Renal cortex interstitium (tissue), 11 donors: ENCODE measurements at regions not wholly inside any gene's neighbourhood (a gene's known extent, or its start where the extent isn't known, plus 50 kb on each side); places are given as distances from the start of the nearest gene placed in this dataset.

ENCODE experiments used
- DNase-seq, 11 donors: peaks; one replicate each; pipeline ENCODE4 v3.0.0-alpha.2; 2013; ENCODE audit warnings: low read depth in 9 of 11, low spot score in 4 of 11; ENCODE audit errors: extremely low read depth in 1 of 11

DNA sequence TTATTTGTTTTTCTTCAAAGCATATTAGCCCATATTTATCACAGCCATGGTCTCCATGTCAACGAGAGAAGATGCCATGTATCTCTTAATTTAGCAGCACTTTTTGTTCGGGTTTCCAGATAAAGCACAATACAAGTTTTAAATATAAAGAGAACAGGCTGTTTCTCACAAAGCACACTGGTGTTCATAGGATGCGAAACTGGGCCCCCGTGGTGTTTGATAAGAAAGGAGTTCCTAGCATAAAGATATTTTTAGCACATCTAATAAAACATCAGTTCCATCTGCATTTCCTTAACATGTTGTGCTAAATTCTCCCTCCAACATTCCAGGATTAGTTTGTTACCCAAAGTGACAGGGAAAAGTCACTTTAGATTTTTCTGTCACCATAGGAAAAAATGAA lies 72.4 kb upstream of the EDNRB start:
- DNase-seq: no peak

GRCh38 chr13:77989281-77989680 lies 70.7 kb upstream of the EDNRB start:
- no peak for DNase-seq

DNA sequence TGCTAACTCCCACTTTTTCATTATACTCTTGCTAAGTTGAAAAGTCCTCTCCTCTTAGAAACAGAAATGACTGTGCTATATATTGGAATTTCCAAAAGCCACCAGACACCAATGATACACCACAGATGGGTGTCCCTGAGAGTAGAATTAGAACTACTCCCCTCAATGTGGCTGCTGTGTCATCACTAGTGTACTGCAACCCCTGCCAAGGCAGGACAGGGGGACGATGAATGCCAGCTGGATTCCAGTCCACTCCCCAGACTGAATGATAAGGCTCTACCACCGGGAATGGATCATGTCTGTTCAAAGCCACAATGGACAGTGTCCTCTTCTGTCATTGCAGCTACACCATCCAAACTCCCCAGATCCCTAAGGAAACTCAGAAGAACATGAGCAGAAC lies 69.7 kb upstream of the EDNRB start:
- no peak for DNase-seq

DNA sequence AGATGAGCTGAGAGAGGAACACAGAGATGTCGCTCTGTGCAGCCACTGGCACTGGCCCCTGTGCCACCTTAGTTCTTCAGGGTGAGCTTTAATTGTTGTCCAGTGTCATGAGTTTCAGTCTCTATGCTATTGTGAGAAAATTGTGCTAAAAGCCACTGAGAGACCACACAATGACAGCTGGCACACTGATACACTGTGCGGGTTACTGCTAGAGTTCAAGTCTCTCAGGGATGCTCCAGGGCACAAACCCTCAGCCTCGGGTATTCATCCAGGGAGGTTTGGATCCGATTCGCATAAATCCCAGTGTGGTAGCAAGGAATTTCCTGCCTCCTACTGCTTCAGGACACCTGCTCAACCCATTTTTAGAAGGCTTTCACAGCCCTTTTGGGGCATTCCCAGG lies 68.1 kb upstream of the EDNRB start:
- no peak for DNase-seq

- no peak for DNase-seq
Measured at GRCh38 chr13:77985866-77986636, 67.4 kb upstream of the EDNRB start.

DNA sequence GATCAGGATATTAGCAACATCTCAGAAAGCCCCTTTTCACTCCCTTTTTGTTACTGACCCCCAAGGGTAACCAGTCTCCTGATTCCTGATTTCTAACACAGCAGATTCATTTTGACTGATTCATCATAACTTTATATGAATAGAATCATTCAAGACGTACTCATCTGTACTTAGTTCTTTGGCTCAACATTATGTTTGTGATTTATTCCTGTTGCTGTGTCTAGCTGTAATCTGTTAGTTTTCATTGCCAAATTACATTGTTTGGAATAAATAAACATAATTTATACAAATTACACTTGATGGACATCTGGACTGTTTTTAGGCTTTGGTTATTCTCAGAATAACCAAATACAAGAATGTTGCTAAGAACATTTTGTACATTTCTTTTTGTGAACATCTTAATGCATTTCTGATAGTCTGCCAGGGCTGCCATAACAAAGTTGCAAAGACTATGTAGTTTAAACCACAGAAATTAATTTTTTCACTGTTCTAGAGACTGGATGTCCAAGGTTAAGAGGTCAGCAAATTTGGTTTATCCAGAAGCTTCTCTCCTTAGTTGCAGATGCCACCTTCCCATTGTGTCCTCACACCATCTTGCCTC lies 62.8 kb upstream of the EDNRB start:
- no peak for DNase-seq

DNA sequence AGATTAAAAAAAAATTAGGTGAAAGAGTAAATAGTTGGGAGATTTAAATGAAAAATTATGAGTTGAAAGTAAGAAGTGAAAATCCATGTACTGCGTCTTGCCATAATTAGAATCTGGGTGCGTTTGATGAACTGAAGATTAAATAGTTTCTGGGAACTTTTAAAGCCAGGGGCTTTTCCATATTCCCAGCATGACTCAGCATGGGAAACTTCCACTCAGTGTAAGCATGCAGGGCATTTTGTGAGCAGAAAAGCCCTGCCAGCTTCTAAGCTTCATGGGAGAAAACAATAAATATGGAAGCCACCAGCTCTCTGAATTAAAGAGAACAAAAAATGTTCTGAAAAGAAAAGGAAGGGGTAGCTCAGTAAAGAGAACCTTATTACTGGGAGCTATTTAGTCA lies 62.0 kb upstream of the EDNRB start:
- no peak for DNase-seq

DNA sequence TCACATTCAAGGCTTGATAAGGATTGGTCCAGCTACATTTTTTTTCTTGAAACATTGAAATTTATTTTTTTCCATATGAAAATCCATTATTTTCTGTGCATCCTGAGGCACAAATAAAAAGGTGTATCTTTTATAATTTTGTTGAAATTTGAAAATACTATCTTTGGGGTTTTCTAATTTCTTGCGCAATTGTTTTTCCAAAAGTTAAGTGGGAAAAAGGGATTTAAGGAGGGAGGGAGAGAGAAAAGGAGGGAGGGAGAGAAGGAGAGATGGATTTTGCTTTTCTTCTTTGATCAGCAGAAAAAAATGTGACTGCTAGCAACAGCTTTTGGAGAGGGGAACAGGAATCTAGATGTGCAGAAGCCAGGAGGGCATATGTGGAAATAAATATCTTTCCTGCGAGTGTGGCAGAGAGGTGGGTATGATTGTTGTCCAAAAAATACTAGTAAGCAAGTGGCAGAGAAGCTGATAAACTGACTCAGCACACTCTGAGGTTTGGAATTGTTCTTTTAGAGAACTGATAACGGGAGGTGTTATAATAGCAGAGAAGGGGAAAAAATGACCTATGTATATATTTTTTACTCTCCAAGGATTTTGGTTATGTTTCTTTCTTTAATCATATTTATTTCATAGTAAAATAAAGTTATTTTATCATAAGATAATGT lies 61.2 kb upstream of the EDNRB start:
- DNase-seq: no peak

DNA sequence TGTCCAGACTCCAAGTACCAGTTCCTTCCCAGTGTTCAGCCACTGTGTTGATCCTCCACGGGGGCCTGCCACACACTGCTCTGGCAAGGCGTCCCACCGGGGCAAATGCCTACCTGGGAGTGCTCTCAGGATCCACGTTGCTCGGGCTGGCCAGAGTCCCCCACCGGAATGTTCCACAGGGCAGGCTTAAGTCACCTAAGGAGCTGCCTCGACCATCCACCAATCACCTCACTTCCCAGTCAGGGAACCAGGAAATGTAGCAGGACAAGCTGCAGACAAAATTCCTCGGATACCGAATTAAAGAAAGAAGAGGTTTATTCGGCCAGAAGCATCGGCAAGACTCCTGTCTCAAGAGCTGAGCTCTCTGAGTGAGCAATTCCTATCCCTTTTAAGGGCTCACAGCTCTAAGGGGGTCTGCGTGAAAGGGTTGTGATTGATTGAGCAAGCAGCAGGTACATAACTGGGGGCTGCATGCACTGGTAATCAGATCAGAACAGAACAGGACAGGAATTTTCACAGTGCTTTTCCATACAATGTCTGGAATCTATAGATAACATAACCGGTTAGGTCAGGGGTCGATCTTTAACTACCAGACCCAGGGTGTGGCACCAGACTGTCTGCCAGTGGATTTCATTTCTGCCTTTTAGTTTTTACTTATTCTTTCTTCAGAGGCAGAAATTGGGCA lies 56.9 kb upstream of the EDNRB start:
- DNase-seq: no peak

DNA sequence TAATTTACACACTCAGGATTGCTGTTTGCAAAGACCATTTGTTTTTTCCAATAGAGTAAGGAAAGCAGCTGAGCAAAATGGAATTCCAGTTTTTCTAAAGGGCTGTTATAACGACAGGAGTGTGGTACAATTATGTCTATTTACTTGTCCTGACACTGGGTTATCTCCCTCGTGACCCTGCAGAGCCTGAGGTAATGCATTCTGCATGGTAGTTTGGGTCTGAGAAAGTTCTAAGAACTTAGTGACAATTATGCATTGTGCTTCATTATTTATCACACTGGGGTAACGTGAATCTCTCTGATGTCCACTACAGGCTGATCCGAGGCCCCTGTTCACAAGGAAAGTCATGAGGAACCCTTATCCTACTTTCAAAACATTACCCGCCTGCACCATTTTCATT lies 50.7 kb upstream of the EDNRB start:
- no peak for DNase-seq
